Panc1 (cell line): ENCODE measurements at regions not wholly inside any gene's neighbourhood (a gene's known extent, or its start where the extent isn't known, plus 50 kb on each side); places are given as distances from the start of the nearest gene placed in this dataset.

Experiments
- POLR2AphosphoS5 ChIP-seq: IDR thresholded peaks from 2 replicates; pipeline ENCODE4 v1.6.1; 2012; ENCODE audit warnings: mild to moderate bottlenecking, low read depth, low read length, moderate library complexity
- SIN3A ChIP-seq: IDR thresholded peaks from 2 replicates; pipeline ENCODE4 v1.6.1; 2012; ENCODE audit warnings: low read depth, mild to moderate bottlenecking, low read length, moderate library complexity, borderline replicate concordance; ENCODE audit not compliant: insufficient read depth
- TF ChIP-seq, protein P1 (sequence below): fragments of 450-650 bp; IDR thresholded peaks from 2 replicates; pipeline ENCODE4 v1.5.1; 2017; ENCODE audit warnings: mild to moderate bottlenecking
- TF ChIP-seq, protein P2 (sequence below), 2 experiments: IDR thresholded peaks; 2 replicates each; pipeline ENCODE4 v1.6.1; 2011 to 2012; ENCODE audit warnings: low read depth in 2 of 2, control low read depth in 1 of 2, low read length in 1 of 2, mild to moderate bottlenecking in 1 of 2, moderate library complexity in 1 of 2; ENCODE audit not compliant: insufficient read depth in 1 of 2

GRCh38 chr13:80824229-80824628 lies 483.3 kb upstream of the SPRY2 start:
- TF ChIP-seq, protein P1, sequence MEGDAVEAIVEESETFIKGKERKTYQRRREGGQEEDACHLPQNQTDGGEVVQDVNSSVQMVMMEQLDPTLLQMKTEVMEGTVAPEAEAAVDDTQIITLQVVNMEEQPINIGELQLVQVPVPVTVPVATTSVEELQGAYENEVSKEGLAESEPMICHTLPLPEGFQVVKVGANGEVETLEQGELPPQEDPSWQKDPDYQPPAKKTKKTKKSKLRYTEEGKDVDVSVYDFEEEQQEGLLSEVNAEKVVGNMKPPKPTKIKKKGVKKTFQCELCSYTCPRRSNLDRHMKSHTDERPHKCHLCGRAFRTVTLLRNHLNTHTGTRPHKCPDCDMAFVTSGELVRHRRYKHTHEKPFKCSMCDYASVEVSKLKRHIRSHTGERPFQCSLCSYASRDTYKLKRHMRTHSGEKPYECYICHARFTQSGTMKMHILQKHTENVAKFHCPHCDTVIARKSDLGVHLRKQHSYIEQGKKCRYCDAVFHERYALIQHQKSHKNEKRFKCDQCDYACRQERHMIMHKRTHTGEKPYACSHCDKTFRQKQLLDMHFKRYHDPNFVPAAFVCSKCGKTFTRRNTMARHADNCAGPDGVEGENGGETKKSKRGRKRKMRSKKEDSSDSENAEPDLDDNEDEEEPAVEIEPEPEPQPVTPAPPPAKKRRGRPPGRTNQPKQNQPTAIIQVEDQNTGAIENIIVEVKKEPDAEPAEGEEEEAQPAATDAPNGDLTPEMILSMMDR, result no peak
- TF ChIP-seq SIN3A, result no peak
- no peak for TF ChIP-seq POLR2AphosphoS5
- TF ChIP-seq, protein P2, sequence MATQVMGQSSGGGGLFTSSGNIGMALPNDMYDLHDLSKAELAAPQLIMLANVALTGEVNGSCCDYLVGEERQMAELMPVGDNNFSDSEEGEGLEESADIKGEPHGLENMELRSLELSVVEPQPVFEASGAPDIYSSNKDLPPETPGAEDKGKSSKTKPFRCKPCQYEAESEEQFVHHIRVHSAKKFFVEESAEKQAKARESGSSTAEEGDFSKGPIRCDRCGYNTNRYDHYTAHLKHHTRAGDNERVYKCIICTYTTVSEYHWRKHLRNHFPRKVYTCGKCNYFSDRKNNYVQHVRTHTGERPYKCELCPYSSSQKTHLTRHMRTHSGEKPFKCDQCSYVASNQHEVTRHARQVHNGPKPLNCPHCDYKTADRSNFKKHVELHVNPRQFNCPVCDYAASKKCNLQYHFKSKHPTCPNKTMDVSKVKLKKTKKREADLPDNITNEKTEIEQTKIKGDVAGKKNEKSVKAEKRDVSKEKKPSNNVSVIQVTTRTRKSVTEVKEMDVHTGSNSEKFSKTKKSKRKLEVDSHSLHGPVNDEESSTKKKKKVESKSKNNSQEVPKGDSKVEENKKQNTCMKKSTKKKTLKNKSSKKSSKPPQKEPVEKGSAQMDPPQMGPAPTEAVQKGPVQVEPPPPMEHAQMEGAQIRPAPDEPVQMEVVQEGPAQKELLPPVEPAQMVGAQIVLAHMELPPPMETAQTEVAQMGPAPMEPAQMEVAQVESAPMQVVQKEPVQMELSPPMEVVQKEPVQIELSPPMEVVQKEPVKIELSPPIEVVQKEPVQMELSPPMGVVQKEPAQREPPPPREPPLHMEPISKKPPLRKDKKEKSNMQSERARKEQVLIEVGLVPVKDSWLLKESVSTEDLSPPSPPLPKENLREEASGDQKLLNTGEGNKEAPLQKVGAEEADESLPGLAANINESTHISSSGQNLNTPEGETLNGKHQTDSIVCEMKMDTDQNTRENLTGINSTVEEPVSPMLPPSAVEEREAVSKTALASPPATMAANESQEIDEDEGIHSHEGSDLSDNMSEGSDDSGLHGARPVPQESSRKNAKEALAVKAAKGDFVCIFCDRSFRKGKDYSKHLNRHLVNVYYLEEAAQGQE (IDR thresholded peaks at IDR 0.05; ENCODE audit: insufficient read depth in 1 of 2, low read depth in 2 of 2, low read length in 1 of 2), result no peak
